ENCODE measurements at regions not wholly inside any gene's neighbourhood (a gene's known extent, or its start where the extent isn't known, plus 50 kb on each side); places are given as distances from the start of the nearest gene placed in this dataset.
"Not testable (repeated sequence)": the region's sequence is repeated elsewhere in the genome, so short reads cannot be mapped to it uniquely, and the experiment has no call there.

DNA sequence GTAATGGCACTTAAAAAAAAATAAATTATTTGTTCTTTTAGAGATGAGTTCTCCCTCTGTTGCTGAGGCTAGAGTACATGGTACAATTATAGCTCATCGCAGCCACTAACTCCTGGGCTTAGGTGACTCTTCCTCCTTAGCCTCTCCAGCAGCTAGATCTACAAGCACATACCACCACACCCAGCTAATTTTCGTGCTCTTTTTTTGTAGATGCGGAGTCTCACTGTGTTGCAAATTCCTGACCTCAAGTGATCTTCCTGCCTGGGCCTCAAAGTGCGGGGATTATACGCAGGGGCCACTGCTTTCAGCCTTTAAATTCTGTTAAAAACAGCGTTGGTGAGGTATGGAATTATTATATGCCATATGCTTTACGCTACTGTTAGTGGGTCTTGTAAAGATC lies 2034.0 kb downstream of the OLFM4 start:
- DNase-seq = no peak

DNA sequence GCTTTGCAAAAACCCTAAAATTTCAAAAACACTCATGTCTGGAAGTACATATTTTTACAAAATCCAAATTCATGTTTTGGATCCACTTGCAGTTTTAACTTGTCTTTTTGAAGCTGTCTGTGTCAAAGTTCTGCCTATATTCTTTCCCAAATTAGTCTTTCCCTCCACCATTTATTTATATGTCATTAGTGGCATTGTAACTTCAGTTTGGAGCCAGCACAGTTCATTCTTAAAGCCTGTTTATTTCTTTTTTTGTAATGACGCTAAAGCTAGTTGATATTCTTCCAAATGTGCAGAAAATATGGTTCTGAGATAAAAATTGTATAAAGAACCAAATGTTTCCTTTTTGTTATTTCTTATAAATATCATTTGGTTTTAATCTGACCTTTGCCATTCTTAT lies 2039.3 kb downstream of the OLFM4 start:
- DNase-seq = no peak

- no peak for DNase-seq
Measured at GRCh38 chr13:55069746-55070145, 2041.1 kb downstream of the OLFM4 start.

DNA sequence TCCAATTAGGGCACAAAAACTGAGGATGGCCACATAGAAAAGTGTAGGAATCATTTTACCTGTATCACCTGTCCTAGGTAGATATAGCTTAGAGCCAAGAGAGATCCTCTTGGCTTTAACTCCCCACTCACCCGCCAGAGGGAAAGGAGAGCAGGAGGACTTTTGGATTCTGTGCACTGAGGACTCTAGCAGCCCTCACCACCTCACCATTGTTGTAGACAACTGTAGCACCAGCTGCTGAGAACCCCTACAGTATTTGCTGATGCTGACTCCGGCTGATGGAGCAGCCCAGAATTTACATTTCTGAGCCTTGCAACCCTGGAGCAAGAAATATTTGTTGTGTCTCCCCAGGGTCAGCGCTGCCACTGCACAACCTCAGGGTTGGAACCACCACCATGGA lies 2044.4 kb downstream of the OLFM4 start:
- no peak for DNase-seq

- no peak for DNase-seq
Measured at GRCh38 chr13:55084630-55085029, 2056.0 kb downstream of the OLFM4 start.

- DNase-seq = no peak
Measured at GRCh38 chr13:55087085-55087484, 2053.6 kb upstream of the PRR20A start.

GRCh38 chr13:55090612-55091011 lies 2050.1 kb upstream of the PRR20A start:
- no peak for DNase-seq

DNA sequence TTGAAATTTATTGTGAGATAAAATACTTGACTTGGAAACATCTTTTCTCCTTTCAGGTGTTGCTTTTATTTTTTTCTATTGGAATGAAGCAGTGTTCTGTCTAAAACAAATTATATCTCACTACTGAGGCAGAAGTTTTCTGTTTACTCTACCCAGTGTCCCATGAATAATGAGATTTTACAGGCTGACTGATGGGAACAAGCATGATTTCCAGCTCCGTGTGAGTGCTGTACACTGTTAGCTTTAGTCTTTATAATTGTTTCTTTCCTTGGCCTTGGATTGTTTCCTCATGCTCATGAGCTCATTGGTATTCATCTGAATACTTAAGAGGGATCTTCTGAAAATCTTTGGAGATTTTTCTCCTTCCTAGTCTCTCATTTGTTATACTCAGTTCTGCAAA lies 2049.5 kb upstream of the PRR20A start:
- DNase-seq = no peak

DNA sequence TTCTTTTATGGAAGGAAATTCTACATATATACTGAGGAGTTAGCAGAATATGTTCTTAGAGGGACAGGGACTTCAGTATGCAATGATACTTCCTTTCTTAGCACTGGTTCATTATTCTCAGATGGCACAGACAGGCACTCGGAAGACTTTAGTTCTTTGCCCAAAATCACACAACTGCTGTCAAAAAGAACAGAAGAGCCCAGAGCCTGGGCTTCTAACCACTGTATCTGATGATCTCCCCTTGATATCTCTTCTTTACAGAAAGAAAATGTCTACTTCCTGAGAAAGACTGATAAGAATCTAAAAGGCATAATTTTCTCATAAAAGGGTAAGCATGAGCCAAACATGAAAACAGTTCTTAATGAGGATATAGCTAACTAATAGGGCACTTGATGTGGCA lies 2034.2 kb upstream of the PRR20A start:
- no peak for DNase-seq

DNA sequence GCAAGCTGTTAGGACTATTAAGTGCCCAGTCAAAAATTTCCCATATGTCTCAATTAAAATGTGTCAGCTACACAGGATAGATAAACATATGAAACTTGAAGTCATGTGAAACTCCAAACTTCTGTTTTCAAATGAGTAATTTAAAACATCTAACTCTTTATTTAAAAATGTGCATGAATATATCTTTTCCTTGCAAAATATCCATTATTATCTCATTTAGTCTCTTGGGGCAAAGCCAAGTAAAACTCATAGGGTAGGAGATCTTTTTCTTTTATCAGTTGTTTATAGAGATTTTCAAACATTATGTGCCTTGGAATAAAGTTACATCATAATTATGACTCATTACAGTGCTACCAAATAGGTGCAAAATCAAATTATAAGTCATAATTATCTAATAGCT lies 2020.1 kb upstream of the PRR20A start:
- DNase-seq = no peak

DNA sequence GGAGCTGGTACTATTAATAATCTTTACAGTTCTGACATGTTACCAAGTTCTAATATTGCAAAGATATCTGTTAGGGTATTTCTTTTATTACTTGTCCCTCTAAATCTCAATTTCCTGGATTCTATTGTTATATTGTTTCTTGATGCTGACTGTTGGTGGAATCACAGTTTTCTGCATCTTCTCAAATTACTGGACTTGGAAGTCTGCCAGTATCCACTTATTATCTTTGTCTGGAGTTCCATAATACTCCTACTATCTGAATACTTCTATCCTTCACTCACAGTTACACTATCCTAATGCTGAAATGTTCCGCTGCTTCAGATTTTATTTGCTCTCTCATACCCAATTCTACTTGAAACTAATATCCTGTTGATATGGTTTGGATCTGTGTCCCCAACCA lies 1985.7 kb upstream of the PRR20A start:
- DNase-seq = no peak

DNA sequence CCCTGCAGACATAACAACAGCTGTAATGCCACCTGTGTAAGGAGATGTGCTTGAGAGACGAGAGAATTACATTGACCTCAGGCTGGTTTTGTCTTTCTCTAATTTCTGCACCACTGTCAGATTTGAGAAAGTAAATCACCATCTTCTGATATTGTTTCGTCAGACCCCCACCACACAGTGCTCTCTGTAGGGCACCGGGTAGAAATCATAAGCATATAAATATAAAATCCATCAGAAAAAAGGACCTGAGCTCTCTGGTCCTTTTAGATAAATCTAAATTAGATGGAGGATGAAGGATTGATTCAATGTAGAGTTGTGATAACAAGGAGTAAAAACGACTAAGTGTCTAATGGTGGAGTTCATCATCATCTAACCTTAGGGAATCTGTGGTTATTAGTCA lies 1981.0 kb upstream of the PRR20A start:
- DNase-seq = no peak

GRCh38 chr13:55160867-55161266 lies 1979.9 kb upstream of the PRR20A start:
- no peak for DNase-seq

DNA sequence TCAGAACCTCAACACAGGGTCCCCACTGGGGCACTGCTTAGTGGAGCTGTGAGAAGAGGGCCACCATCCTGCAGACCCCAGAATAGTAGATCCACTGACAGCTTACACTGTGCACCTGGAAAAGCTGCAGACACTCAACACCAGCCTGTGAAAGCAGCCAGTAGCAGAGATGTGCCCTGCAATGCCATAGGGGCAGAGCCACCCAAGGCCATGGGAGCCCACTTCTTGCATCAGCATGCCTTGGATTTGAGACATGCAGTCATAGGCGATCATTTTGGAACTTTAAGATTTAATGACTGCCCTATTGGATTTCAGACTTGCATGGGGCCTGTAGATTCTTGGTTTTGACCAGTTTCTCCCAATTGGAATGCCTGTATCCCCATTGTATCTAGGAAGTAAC lies 1962.1 kb upstream of the PRR20A start:
- not testable (repeated sequence) for DNase-seq

DNA sequence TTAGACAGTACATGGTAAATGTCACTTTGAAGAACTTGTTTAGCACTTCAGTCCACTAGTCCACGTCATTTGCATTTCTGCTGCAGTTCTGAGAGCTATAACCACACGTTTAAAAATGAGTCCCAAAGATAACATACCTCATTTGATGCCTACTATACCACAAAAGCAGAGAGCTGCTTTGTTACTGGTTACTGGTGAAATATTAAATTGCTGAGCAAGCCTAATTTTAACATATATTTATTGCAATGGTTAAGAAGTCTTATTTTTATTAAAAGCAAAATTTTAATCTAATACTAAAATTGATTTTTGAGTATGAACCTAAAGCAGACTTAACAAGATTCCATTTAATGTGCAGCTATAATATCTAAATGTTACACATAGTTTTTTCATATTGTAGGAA lies 1949.7 kb upstream of the PRR20A start:
- DNase-seq = no peak

DNA sequence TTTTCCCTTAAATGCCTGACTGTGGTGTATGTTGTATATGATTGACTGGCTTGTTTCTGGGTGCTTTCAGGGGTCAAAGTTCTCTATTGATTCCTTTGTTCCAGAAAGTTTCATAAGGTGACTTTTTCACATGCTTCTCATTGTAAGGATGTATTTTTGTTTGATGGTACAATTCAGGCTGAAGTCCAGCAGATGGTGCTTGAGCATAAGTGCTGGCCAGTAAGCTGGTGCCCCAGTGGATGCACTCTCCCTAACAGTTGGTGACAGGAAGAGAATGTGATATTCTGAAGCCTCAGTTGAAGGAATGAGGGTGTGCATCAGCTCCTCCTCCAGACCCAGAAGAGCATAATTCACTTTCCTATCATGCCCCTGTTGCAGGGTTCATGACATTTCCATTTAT lies 1941.6 kb upstream of the PRR20A start:
- no peak for DNase-seq

DNA sequence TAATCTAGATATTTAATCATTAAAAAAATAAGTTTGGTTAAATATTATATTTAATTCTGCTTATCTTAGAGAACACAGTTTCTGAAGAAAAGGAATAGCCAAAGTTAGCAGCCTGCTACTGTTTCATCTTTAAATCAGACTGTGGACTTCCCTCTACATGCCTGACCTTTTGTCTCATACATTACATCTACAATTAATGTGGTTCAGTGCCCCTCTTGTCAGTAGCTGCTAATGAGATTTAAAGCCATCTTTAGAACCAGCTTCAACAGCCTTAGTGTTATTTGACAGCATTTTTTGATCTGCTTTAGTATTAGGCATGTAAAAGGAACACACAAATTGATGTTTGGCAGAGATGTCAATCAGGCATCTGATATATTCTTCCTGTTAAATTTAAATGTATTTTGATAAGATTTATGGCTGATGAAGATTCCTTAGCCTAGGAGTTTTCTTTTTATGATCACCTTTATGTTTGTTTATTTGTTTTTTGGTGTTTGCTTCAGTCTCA lies 1925.8 kb upstream of the PRR20A start:
- DNase-seq = no peak

DNA sequence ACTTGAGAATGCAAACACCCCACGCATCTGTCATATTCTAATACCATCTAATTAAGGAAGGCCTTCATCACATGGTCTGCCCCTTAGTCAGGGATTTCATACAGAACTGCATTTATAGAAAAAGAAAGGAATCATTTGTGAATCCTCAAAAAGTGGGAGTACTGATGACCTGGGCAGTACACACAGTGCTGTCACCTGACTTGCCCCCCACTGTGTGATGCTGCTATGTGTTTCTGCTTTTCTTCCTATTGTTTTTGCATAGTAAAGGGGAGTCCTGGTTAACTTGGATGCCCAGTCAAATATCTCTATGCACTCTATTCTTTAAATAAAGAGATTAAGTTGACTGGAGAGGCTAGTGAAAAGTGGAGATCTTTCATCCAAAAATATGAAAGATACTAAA lies 1921.2 kb upstream of the PRR20A start:
- no peak for DNase-seq

GRCh38 chr13:55229906-55230569 lies 1910.7 kb upstream of the PRR20A start:
- no peak for DNase-seq

- DNase-seq = no peak
Measured at GRCh38 chr13:55230570-55230908, 1910.2 kb upstream of the PRR20A start.

DNA sequence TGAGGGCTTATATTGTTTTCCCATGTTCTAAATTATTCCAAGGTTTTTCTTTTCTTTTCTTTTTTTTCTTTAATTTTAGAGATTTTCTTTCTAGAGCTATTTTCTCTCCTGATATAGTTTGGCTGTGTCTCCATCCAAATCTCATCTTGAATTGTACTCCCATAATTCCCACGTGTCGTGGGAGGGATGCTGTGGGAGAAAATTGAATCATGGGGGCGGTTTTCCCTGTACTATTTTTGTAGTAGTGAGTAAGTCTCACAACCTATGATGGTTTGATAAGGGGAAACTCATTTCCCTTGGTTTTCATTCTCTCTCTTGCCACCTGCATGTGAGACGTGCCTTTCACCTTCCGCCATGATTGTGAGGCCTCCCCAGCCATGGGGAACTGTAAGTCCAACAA lies 1906.4 kb upstream of the PRR20A start:
- no peak for DNase-seq

DNA sequence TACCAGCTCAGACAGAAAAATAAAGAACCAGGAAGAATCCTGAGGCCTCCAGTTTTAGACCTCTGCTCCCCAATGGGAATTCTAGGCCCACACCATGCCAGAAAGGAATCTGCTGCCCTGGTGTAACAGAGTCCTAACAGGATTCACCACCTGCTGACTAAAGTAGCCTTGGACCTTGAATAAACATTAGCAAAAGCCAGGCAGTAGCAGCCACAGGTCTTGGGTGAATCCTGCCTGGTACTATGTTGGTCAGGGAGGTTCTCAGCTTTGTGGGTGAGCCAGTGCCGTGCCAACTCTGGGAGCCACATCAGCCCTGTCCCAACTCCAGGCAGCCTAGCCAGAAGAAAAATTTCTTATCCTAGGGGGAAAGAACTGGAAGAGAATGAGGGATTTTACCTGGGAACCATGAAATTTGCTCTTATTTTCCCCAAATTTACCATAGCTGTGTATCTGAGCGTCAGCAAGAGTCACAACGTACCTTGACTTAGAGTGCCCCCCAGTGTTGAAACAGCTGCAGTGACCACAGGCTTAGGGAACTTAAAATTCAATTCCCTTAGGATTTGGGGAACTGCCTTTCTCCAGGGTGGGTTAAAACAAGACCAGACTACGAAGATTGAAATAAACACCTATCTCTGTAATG lies 1895.6 kb upstream of the PRR20A start:
- no peak for DNase-seq

- DNase-seq = no peak
Measured at GRCh38 chr13:55255236-55255635, 1885.5 kb upstream of the PRR20A start.

DNA sequence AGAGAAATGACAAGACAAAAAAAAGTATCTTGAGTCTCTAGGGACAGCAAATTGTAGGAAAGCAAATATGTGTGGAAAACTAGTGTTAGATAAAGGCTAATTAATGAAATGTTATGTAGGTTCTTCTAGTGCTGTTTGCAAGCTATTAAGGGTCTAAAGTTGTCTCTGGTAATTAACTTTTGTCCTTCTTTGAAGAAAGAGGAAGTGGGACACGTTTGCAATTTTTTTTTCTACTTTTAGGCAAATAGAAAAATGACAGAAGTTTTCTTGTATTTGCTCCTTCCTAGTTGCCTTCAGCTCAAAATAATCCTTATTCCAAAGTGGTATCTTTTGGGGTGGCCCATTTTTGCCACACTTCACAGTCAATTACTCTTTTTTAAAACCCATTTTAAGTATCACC lies 1877.7 kb upstream of the PRR20A start:
- DNase-seq = no peak

- no peak for DNase-seq
Measured at GRCh38 chr13:55266644-55267043, 1874.1 kb upstream of the PRR20A start.
